ENCODE measurements at regions not wholly inside any gene's neighbourhood (a gene's known extent, or its start where the extent isn't known, plus 50 kb on each side); places are given as distances from the start of the nearest gene placed in this dataset.

DNA sequence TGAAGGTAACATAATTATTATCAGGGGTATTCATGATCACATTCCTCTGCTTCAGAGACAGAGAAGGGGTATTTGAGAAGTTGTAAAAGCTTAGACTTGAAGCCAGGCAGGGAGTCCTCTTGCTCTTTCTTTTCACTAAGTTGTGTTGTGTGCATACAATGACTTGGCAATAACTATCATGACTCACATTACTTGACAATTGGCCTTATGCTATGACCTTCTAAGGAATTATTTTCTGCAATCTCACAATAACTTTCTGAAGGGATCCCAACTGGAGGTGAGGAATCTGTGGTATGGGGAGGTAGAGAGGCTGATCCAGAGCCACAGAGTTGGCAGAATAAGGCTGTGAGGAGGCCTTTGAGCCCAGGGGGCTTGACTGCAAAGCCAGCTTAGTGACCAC, 622.3 kb downstream of the MTRR start:
- no peak for TF ChIP-seq POLR2AphosphoS5 (IDR thresholded peaks at IDR 0.05)
- TF ChIP-seq, protein P1, sequence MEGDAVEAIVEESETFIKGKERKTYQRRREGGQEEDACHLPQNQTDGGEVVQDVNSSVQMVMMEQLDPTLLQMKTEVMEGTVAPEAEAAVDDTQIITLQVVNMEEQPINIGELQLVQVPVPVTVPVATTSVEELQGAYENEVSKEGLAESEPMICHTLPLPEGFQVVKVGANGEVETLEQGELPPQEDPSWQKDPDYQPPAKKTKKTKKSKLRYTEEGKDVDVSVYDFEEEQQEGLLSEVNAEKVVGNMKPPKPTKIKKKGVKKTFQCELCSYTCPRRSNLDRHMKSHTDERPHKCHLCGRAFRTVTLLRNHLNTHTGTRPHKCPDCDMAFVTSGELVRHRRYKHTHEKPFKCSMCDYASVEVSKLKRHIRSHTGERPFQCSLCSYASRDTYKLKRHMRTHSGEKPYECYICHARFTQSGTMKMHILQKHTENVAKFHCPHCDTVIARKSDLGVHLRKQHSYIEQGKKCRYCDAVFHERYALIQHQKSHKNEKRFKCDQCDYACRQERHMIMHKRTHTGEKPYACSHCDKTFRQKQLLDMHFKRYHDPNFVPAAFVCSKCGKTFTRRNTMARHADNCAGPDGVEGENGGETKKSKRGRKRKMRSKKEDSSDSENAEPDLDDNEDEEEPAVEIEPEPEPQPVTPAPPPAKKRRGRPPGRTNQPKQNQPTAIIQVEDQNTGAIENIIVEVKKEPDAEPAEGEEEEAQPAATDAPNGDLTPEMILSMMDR (IDR thresholded peaks at IDR 0.05) = no peak
